GM04504 (cell line): ENCODE measurements at regions not wholly inside any gene's neighbourhood (a gene's known extent, or its start where the extent isn't known, plus 50 kb on each side); places are given as distances from the start of the nearest gene placed in this dataset.

Experiments
- DNase-seq: peaks from one replicate; pipeline ENCODE4 v3.0.0-alpha.2; 2012; ENCODE audit warnings: low read depth

DNA sequence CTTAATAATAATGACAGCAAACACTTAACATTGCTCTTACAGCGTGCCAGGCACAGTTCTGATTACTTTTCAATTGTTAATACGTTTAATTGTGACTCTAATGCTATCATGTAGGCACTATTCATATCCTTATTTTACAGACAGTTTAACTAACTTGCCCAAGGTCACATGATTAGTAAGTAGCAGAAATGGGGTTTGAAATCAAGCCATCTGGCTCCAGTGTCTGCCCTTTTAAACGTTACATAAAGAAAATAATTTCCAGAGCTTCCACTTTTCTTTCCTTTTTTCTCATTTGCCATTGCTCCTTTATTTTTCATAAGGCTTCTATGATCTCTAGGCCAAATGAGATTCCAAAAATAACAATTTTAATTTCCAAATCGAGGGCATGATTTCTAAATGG, 50.6 kb upstream of the IKZF2 start:
- DNase-seq, result no peak

DNA sequence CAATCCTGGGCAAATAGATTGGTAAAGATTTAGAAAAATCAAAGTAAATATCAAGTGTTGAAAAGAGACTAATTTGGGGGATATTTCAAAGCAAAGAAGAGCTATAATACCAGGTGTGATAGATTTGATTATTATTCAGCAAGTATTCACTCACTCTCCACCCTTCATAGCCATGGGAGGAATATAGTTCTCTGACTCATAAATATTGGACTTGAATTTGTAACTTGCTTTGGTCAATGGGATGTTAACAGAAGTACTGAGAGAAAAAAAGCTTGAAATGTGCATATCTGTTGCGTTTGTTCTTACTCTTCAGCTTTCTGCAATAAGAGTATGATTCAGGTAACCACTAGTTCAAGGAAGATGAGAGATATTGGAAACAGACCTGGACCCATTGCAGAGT, 54.5 kb upstream of the IKZF2 start:
- DNase-seq, result no peak

DNA sequence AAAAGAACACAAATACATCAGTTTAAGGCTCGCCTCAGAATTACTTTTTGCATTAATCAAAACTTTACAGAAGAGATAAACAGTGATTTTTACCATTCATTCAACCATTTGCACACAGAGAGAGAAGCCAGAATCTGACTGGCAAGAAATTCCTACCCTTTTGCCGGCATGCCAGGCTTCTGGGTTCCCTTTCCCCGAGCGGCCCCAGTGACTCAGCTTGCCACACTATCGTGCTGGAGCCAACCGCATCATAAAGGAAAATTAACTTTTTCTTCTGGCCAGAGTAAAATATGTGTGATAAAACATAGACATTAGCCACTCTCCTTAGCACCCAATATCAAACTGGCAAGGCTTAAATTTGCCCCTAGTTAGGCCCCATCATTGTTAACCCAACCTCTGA, 61.8 kb upstream of the IKZF2 start:
- no peak for DNase-seq

DNA sequence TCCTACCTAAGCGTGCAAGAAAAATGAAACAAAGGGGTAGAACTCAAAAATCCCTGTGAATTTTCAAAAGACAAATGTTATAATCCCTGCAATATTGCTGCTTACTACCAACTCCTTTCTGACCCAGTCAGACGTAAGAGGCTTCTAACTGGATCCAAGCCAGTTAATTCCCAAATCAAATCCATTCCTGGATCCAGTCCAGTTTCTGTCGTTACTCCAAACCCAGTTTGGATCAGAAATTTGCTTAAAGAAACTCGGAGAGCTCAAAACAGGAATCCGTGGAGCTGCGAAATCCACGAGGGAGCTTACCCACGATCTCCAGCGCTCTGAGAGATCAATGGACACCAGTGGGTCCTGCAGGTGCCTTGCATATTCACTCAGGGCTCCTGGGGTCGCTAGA, 62.8 kb upstream of the IKZF2 start:
- DNase-seq, result no peak

DNA sequence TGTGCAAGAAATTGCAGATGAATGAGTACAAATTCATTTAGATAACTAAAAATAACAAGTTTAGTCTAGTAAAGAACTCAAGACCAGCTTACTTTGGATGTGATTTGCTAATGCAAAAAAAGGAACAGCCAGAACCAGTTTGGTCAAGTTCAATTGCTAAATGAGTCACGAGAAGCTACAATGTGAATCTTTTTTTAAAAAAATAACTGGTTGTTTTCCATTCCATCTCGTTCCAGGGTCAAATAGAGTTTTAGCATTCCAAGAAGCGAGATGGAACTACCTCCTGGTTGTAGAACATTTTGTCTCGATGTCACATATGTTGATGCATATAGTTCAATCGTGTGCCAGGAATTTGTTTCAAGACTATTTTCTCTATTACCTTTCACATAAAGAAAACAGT, 65.0 kb upstream of the IKZF2 start:
- DNase-seq, result no peak

DNA sequence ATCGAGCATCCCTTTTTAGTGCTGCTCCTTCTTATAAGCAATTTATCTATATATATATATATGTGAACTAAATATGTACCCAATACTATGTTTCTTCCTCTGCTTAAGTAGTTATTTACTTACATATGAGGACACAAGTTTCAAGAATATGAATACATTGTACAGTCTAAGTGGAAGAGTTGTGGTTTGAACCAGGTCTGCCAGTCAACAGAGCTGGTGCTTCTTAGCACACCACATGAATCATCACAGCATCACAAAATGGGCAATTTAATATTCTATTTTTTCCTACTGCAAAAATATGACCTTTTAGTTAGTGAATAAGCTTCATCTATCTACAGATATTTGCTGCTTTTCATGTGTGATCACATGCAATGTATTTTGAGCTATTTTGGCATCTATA, 64.4 kb upstream of the SPAG16 start:
- no peak for DNase-seq

DNA sequence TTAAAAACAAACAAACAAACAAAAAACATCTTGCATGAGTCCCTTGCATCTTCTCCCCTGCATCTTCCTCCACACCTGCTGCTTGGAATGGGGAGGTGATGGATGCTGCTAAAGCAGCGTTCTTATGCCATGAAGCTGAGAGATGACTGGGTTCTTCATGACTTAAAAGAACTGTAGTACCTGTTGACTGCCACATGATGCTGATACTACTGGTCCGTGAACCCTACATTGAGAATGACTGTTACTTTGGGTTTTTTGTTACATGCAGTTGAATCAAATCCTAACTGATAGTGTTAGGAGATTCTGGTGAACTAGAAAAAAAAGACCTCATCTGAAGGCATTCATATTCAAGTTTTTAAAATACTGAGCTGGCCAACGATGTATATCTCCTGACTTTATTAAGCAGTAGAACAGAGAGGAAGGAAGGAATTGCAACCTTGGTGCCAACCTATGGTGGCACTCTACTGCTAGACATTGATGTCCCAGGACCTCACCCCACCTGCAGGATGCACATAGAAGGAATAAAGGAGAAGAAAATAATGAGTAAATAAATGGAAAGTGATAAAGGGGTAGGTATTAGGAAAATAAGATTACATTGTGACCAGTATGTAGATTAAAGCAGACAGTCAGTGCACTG, 63.2 kb upstream of the SPAG16 start:
- DNase-seq, result no peak

DNA sequence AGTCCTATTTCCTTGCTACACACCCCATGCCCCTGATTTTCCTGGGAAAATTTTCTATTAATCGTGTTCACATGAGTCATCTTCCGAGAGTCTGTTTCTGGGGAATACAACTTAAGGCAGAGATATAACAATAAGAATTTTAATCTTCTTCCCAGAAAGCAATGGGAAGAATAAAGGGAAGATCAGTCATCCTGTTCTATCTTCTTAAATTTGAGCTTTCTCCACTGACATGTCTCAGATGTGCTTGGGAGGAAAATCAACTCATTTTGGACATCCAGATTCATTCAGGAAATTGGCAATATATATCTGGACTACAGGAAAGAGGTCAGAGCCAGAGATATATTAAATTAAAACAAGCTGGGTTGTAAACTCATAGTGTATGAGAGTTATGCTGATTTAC, 62.3 kb upstream of the SPAG16 start:
- no peak for DNase-seq

DNA sequence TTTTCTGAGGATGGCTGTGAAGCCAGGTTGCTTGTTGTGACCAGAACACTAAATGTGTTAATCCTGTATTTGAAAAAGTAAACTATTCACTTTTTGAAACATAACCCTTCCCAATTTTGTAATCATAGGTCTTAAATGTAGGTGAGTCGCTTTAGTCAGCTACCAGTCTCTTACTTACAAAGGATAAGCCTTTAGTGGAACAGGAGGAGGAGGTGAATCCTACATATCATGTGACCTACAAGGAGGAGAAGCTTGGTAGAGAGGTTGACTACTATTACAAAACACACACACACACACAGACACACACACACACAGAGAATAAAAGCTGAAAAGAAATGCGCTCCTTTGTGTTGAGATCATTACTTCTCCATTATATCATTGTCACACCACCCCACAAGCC, 59.9 kb upstream of the SPAG16 start:
- no peak for DNase-seq

DNA sequence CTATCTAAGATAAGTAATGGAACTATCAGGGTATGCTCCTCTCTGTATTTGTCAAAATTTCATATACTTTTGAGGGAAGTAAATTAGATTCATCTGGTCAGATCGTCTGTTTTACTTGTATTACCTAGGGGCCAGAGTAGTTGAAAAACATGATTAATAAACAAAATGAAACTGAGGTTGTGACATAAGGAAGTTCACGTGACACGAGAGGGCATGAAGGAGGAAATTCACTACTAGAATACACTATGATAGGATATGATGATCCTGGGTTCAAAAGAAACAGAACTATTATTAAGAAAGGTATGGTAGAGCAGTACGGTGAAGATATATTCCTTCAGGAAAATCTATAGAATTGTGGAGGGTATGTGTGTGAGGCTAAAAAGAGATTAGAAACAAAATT, 58.4 kb upstream of the SPAG16 start:
- no peak for DNase-seq

DNA sequence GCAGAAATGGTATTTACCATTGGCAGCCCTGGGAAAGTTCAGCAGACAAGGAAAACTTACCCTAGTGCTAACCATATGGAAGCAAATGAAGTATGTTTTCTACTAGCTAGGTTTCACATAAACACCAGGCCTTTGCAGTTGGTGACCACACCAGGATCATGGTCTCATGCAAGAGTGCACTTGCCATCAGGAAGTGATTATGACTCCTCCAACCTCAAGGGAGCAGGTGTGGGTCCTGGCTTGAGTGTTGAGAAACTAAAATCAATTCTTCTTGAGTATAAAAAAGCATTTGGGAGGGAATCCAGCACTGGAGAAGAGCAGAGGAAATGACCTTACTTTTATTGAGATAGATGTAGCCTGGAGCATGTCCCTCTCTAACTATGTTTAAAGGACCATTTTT, 56.8 kb upstream of the SPAG16 start:
- DNase-seq, result no peak

DNA sequence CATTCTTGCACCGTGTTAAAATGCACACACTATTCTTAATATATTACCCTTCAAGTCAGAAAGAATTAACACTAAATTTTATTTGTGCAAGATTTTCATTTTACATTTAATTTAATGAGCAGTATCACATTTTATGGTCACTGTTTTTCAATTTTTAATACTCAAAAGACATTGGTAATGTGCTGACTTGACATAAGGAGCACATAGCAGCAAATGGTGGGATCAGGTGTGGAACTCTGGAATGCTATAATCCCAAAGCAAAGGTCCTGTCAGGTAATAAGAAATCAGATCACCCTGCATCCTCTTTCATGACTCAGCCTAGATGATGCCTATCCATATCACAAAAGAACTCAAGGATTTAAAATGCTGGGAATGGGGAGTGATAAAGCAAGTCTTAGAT, 55.6 kb upstream of the SPAG16 start:
- DNase-seq, result no peak

DNA sequence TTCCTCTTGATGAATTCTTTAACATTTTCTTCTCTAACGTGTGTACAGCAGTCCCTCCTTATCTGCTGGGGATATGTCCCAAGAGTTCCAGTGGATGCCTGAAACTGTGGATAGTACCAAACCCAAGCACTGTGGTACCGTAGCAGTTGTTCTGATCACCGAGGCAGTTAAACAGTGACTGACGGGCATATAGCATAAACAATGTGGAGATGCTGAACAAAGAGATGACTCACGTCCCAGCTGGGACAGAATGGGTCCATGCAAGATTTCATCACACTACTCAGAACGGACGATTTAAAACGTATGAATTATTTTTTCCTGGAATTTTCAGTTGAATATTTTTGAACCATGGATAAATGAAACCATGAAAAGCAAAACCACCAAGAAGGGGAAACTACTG, 54.5 kb upstream of the SPAG16 start:
- peak; percentile 33 for DNase-seq

DNA sequence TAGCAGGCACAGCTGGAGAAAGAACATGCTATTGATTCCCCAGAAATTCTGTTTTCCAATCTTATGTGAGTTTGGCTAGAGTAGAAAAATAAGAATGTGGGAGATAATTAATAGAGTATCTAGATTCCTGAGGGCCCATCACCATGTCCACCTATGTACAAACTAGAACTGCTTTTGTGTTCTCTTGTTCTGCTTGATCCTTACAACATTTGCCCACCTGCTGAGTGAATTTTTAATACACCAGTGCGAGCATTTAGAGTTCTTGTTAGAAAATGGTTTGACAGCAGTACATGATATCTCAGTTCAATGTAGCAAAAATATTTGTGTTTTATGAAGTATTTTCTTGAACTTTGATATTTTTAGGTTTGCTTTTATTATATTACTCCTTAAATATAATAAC, 52.3 kb upstream of the SPAG16 start:
- no peak for DNase-seq

DNA sequence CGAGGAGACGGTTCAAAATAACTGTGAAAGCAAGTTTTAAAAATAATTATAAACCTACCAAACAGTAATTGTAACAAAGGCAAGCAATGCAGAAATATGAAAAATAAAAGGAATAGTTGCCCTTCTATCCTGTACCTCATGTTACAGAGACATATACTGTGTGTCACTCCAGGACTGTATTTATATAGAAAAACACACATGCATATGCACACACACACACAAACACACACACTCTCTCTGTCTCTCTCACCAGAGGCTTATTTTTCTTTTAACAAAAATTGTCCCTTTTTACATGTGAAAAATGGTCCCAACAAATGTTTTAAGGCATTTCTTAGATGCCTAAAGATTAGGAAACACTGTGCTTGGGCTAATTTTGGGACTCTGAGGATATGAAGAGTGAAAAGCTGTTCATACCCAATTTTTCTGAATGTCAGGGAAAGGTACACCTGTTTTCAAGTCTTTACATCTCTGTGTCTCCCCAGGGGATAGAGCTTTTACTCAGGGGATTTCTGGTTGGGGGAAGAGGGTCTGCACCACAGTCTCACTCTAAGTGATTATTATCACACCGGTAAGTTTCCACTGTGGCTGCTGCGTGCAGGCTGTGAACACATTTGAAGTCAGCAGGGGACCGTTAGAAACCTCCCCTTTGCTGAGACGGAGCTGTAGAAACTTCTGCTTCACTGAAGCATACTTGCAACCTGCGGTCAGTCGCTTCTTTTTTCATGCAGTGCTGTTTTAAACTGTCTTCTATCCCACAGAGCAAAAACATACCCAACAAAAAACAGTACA, 51.4 kb upstream of the SPAG16 start:
- no peak for DNase-seq

DNA sequence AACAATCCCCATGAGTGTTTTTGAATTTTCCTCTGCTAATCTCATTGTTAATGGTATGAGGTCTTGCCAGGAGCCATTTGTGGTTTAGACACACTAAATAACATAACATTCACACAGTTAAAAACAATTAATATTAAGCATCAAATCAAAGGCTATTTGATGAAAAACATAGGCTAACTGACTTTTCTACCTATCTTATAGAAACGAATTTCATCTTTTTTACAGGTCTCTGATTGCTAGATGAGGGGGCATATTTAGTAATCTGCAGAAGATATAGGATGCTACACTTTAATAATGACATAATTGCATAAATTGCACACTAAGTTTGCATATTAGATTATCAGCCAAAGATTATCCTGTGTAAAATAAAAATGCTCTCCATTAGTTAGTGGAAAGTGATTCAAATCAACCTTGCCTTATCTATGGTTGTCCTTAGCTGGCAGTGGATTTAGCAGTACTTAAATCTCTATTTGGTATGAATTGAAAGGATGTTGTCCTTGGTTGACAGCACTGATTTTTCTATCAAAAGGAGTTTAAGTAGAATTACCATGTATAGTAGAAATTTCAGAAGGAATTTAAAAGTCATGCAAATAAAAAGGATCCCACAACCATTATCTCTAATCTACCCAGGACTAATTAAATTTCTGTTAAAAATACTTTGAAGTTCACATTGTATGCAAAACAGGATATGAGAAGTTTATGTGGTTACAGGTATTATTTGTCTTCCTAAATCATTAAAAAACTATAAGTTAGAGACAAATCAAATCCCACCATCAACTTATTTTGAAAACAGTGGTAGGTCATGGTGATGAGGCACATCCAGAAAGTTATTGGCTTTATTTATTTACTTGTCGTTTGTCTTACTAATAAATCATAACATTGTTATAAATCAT, 50.6 kb upstream of the SPAG16 start:
- DNase-seq, result no peak
